ENCODE measurements at regions not wholly inside any gene's neighbourhood (a gene's known extent, or its start where the extent isn't known, plus 50 kb on each side); places are given as distances from the start of the nearest gene placed in this dataset.

DNA sequence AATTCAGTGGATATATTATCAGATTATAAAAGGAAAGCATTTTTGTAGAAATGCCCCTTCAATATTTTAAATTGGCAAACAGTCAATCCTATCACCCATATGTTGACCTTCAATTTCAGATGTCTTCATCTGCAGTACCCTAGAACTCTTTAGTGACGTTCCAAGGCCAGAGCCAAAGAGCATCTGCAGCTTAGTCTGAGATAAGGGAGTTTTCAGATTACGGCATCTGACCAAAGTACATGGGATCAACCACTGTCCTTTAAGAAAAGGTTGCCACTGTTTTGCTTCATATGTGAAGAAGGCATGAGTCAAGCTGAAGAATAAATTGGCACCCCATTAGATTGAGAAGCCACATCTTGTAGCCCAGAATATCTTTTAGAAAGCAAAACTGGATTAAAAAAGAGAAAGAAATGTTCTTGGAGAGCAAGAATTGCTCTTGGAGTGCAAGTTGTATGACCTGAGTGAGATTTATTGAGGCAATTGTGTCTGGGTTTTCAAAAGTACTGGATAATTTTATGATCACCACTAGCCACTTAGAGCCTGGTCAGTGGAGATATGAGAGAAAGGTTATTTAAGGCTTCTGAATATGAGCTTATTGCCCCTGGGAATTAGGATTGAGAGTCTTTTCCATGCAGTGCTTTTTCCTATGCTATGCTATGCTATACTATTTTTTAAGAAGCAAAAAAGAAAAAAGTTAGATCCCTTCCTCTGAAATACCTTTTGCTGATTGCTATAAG, 251.9 kb upstream of the NR3C2 start:
- CTCF ChIA-PET: no interaction called here
- H3K4me3 Mint-ChIP-seq: no peak overlapping the region
- H3K36me3 Mint-ChIP-seq: no peaks in the 10 kb centered on the region
- ATAC-seq (no peak), DNase-seq (no peak)
- H3K4me1 Mint-ChIP-seq: no peaks in the 10 kb centered on the region
- peaks cover 2% of the 10 kb centered on the region for H3K27me3 Mint-ChIP-seq
- no peak overlapping the region for H3K27ac Mint-ChIP-seq
- no peaks in the 10 kb centered on the region for H3K9me3 Mint-ChIP-seq (ENCODE audit: low read depth)

DNA sequence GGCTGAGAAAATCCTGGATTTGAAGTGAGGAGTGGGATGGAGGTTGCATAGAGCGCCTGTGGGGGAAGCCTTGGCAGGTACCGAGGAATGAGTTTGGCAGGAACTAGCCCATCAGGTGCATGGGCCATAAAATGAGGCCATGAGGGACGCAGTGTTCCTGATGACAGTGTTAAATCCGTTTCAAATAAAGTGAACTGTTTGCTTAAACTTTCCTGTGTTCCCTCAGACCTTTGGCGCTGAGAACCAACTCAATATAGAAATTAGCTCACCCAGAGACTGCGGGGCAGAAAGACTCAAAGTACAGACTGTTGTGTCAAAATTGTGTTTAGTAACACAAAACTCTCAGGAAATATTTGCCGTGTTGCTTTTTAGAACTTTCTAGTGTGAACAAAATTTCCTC, 250.0 kb upstream of the NR3C2 start:
- Mint-ChIP-seq H3K9me3 (ENCODE audit: low read depth) (no peaks in the 10 kb centered on the region), H3K4me3 (no peak overlapping the region), H3K27me3 (peaks cover 5% of the 10 kb centered on the region), H3K36me3 (no peaks in the 10 kb centered on the region), H3K4me1 (no peaks in the 10 kb centered on the region), H3K27ac (no peak overlapping the region)
- ATAC-seq: no peak
- DNase-seq: no peak
- CTCF ChIA-PET: no interaction called here

DNA sequence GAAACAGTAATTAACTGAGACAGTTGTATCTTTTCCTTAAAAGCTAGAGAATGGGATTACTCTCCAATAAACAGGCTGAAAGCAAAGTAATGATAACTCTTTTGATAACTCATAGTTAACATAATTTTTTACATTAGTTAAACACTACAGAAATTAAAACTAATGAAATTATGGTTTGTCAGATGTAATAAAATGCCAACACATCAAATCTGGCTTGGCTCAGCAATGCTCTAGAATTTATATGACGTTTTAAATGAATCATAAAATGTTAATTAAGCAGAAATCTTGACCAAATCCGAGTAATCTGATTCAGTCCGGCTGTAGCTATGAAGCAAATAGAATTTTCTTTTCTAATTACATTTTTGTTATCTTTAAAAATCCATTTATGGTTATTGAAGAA, 244.2 kb upstream of the NR3C2 start:
- Mint-ChIP-seq H3K4me3 (no peak overlapping the region), H3K9me3 (ENCODE audit: low read depth) (no peaks in the 10 kb centered on the region), H3K4me1 (no peaks in the 10 kb centered on the region), H3K27ac (no peak overlapping the region), H3K27me3 (peaks cover 5% of the 10 kb centered on the region), H3K36me3 (no peaks in the 10 kb centered on the region)
- ATAC-seq (no peak), DNase-seq (no peak)
- CTCF ChIA-PET: no interaction called here

DNA sequence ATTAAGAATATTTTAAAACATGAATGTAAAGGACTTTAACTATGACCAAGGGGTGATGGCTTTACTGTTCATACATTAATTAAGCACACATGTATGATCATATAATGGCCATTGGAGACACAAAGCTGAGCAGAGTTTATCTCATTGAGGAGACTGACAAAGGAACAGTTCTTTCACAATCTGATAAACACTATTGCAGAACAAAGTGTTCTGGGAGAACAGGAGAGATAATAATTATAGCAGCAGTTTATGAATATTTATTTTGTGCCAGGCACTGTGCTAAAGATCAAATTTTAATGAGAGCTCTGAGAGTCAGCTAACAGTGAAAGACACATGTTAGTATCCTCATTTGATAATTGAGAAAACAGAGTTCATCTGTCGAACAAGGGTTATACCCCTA, 242.4 kb upstream of the NR3C2 start:
- peaks cover 3% of the 10 kb centered on the region for H3K27me3 Mint-ChIP-seq
- no peaks in the 10 kb centered on the region for H3K4me1 Mint-ChIP-seq
- H3K4me3 Mint-ChIP-seq: no peak overlapping the region
- H3K36me3 Mint-ChIP-seq: no peaks in the 10 kb centered on the region
- CTCF ChIA-PET: no interaction called here
- no peak overlapping the region for H3K27ac Mint-ChIP-seq
- ATAC-seq (no peak), DNase-seq (no peak)
- no peaks in the 10 kb centered on the region for H3K9me3 Mint-ChIP-seq (ENCODE audit: low read depth)

DNA sequence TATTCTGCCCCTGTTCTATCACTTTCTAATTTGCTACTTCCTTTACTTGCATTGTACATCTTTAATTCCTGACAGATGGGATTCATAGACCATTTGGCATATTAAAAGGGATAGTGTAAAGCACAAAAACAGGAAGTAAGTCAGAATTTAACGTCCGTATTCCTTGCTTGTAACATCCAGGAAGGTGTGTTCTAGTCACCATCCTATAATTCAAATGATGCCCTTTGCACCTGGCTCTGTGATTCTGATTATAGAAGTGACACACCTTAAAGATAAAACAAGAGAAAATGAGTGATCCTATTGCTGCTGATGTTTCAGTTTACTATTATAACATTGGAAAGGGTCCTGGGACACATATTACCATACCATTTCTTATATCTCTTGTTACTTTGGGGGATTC, 238.7 kb upstream of the NR3C2 start:
- no peaks in the 10 kb centered on the region for H3K36me3 Mint-ChIP-seq
- no peak overlapping the region for H3K4me3 Mint-ChIP-seq
- DNase-seq (no peak), ATAC-seq (no peak)
- H3K9me3 Mint-ChIP-seq (ENCODE audit: low read depth): no peaks in the 10 kb centered on the region
- CTCF ChIA-PET: no interaction called here
- H3K27ac Mint-ChIP-seq: no peak overlapping the region
- no peaks in the 10 kb centered on the region for H3K4me1 Mint-ChIP-seq
- H3K27me3 Mint-ChIP-seq: no peaks in the 10 kb centered on the region

DNA sequence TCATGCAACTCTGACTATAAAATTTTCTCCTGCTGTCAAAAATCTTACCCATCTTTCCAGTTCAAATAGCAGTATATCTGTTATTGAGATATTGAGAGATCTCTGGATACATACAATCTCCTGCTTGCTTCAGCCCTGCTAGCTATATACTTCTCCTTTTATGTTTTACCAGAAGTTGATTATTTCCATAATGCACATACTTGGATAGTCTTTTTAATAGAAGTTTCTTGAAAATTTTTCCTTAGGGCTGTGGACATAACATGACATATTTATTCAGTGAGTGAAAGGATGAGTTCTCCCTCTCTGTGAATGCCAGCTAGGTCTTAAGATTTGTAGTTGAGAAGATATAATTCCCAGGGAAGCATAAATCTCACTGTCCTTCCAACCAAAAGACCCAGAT, 234.1 kb upstream of the NR3C2 start:
- Mint-ChIP-seq H3K4me3 (no peak overlapping the region), H3K4me1 (no peaks in the 10 kb centered on the region), H3K9me3 (ENCODE audit: low read depth) (no peaks in the 10 kb centered on the region), H3K27me3 (no peaks in the 10 kb centered on the region), H3K36me3 (no peaks in the 10 kb centered on the region), H3K27ac (no peak overlapping the region)
- CTCF ChIA-PET: no interaction called here
- no peak for DNase-seq
- no peak for ATAC-seq

DNA sequence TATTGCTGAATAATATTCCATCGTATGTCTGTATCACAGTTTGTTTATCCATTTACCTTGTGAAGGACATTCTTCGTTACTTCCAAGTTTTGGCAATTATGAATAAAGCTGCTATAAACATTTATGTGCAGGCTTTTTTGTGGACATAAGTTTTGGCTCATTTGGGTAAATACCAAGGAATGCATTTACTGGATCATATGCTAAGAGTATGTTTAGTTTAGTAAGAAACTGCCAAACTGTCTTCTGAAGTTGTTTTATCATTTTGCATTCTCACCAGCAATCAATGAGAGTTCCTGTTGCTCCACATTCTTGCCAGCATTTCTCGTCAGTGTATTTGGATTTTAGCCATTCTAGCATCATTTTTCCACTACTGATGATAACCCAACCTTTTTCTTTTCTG, 232.7 kb upstream of the NR3C2 start:
- no peaks in the 10 kb centered on the region for H3K36me3 Mint-ChIP-seq
- no peak for DNase-seq
- ATAC-seq: no peak
- H3K4me3 Mint-ChIP-seq: no peak overlapping the region
- H3K9me3 Mint-ChIP-seq (ENCODE audit: low read depth): no peaks in the 10 kb centered on the region
- no peak overlapping the region for H3K27ac Mint-ChIP-seq
- H3K4me1 Mint-ChIP-seq: no peaks in the 10 kb centered on the region
- CTCF ChIA-PET: no interaction called here
- no peaks in the 10 kb centered on the region for H3K27me3 Mint-ChIP-seq

DNA sequence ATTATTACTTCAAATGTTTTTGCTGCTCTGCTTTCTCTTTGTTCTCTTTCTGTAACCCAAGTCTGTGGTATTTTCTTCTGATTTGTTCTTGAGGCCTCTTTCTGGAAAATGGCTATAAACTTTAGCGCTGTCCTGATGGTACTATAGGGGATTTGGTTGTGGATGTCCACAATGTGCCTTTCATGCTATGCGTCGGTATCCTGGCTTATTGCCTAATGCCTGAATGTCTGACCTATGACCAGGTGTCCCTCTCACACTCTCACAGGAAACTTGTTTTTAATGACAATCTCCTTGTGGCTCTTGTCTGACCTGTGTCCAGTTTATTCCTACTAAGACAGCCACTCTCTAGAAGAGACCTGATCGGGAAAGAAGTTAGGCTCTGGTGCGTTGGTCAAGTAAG, 222.4 kb upstream of the NR3C2 start:
- Mint-ChIP-seq H3K27ac (no peak overlapping the region), H3K27me3 (no peaks in the 10 kb centered on the region), H3K4me3 (no peak overlapping the region), H3K9me3 (ENCODE audit: low read depth) (no peaks in the 10 kb centered on the region), H3K36me3 (no peaks in the 10 kb centered on the region), H3K4me1 (no peaks in the 10 kb centered on the region)
- DNase-seq (no peak), ATAC-seq (no peak)
- CTCF ChIA-PET: no interaction called here

DNA sequence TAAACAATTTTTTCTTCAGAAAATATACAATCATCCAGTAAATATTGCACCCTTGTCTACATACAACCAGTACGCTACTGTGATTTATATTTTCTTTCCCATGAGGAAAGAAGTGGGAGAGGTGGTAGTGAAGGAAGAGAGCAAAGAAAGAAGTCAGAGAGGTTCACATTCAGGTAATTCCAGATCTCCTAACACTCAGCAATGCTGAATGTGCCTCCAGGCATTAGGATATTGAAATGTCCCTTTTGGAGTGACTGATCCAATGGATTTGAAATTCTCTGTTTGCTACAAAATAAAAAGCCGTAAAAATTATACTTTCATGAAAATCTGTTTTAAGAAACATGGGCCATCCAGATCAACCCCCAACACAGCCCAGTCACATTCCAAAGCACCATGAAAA, 211.9 kb upstream of the NR3C2 start:
- Mint-ChIP-seq H3K27ac (no peak overlapping the region), H3K4me3 (no peak overlapping the region), H3K36me3 (no peaks in the 10 kb centered on the region), H3K9me3 (ENCODE audit: low read depth) (no peaks in the 10 kb centered on the region), H3K4me1 (no peaks in the 10 kb centered on the region), H3K27me3 (no peaks in the 10 kb centered on the region)
- CTCF ChIA-PET: no interaction called here
- no peak for DNase-seq
- ATAC-seq: no peak

DNA sequence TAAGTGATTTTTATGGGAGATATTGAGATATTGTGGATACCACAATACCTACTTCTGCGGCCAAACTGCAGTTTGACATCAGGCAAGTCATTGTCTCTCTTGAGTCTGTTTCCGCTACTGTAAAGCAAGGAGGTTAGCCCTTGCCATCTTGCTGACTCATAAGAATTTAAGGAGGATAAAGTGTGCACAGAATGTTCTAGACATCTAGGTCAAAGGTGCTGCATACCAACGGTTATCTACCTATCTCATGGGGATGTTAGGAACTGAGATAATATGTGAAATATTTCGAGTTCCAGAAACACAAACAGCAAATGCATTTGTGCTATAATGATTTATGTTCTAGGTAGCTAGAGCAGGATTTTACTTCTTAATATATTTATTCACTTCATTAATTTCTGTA, 211.5 kb upstream of the NR3C2 start:
- no peak for ATAC-seq
- no peak overlapping the region for H3K4me3 Mint-ChIP-seq
- CTCF ChIA-PET: no interaction called here
- no peaks in the 10 kb centered on the region for H3K27me3 Mint-ChIP-seq
- no peaks in the 10 kb centered on the region for H3K9me3 Mint-ChIP-seq (ENCODE audit: low read depth)
- no peak for DNase-seq
- H3K4me1 Mint-ChIP-seq: no peaks in the 10 kb centered on the region
- H3K27ac Mint-ChIP-seq: no peak overlapping the region
- no peaks in the 10 kb centered on the region for H3K36me3 Mint-ChIP-seq

DNA sequence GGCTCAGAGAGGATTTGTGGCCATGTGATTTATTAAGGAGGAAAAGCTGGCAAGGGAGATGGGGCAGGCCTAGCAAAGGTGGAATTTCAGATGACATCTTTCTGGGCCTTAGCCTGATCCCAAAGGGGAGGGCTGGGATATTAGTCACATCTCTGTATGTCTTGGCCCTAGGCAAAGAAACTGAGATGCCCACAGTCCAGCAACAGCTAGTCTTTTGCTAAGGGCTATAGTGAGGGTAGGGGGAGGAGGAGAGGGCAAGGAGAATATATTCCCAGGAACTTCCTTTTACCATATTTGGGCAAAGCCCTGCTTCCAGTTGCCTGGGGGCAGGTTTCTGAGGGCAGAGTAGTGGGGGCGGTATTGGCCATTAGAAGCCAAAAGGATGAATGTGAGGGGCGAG, 209.8 kb upstream of the NR3C2 start:
- CTCF ChIA-PET: no interaction called here
- H3K4me3 Mint-ChIP-seq: no peak overlapping the region
- H3K27ac Mint-ChIP-seq: no peak overlapping the region
- ATAC-seq: no peak
- H3K27me3 Mint-ChIP-seq: no peaks in the 10 kb centered on the region
- H3K9me3 Mint-ChIP-seq (ENCODE audit: low read depth): no peaks in the 10 kb centered on the region
- H3K36me3 Mint-ChIP-seq: no peaks in the 10 kb centered on the region
- no peaks in the 10 kb centered on the region for H3K4me1 Mint-ChIP-seq
- no peak for DNase-seq

DNA sequence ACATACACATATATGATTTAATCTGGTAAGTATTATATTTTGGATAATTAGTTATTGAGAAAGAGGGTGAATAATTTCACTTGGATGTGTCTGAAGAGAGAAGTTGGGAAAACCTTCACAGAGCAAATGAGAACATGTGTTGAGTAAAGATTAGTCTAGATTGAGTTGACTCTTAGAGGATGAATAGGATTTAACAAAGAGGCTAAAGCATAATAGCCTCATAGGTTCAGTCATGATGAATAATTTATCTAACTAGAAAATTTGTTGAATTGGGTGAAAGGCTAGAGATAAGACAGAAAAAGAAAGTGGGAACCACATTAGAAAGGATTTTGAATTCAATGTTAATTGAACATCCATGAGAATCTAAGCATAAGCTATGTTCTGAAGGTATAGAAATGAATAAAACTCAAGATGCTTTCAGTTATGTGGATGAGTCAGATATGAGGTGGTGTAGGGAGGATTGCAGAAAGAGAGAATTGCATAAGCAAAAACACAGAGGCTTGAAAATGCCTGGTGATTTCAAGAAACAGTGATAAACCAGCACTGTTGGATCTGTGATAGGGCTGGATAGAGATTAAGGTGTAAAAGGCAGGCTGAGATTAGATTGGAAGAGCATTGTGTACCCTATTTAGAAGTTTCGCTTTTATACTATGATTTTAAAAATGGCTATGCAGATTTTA, 207.6 kb upstream of the NR3C2 start:
- no peak for ATAC-seq
- no peak overlapping the region for H3K4me3 Mint-ChIP-seq
- H3K9me3 Mint-ChIP-seq (ENCODE audit: low read depth): no peaks in the 10 kb centered on the region
- H3K36me3 Mint-ChIP-seq: no peaks in the 10 kb centered on the region
- CTCF ChIA-PET: interaction anchor here (0.6 kb wide), 1 partner anchor 21 kb away, joined by 3 read pairs; no protein-coding TSS in a partner anchor
- H3K4me1 Mint-ChIP-seq: no peaks in the 10 kb centered on the region
- H3K27me3 Mint-ChIP-seq: no peaks in the 10 kb centered on the region
- no peak for DNase-seq
- H3K27ac Mint-ChIP-seq: no peak overlapping the region

DNA sequence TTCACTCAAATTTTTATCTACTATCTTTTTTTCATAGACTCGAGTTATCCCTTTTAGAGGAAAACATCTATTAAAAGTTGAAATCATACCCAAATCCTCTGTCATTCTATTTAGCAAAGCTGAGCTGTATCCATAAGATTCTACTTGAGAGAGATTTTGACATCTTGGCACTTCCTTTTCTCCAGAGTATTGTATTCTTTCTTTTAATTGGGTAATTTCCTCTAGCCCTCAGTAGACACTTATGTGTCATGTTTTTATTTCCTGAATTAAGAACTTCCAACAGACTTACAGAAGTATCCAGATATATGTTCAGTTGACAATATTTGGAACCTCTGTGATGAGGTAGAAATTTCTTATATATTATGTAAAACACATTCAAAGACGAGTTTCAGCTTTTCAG, 201.6 kb upstream of the NR3C2 start:
- Mint-ChIP-seq H3K27me3 (no peaks in the 10 kb centered on the region), H3K9me3 (ENCODE audit: low read depth) (peaks cover 4% of the 10 kb centered on the region), H3K36me3 (no peaks in the 10 kb centered on the region), H3K4me3 (no peak overlapping the region), H3K27ac (no peak overlapping the region), H3K4me1 (peaks cover 2% of the 10 kb centered on the region)
- CTCF ChIA-PET: no interaction called here
- ATAC-seq: no peak
- DNase-seq: no peak

DNA sequence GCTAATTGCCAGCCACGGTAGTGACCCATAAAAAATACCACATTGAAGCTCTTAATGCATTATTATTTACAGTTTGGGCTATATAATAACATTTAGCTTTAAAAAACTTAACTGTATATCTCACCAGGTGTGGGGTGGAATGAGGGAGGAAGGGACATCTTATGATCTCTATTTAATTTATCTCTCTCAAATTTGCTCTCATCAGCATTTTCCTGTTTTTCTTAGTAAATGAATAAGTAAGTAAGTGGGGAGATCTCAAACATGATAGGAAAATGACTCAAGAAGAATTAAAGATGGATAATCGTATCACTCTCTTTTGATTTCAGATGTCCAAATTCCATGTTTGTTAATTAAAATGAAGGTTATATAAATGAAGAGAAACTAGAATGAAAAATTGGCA, 200.7 kb upstream of the NR3C2 start:
- H3K9me3 Mint-ChIP-seq (ENCODE audit: low read depth): peaks cover 9% of the 10 kb centered on the region
- CTCF ChIA-PET: no interaction called here
- H3K36me3 Mint-ChIP-seq: peaks cover 2% of the 10 kb centered on the region
- no peak overlapping the region for H3K27ac Mint-ChIP-seq
- H3K4me3 Mint-ChIP-seq: no peak overlapping the region
- H3K4me1 Mint-ChIP-seq: peaks cover 2% of the 10 kb centered on the region
- H3K27me3 Mint-ChIP-seq: no peaks in the 10 kb centered on the region
- ATAC-seq (no peak), DNase-seq (no peak)

All from activated CD8-positive, alpha-beta memory T cell treated with anti-CD3 and anti-CD28 coated beads, Interleukin-2, amount 10 ng/mL, durations not matched to agents 7 days and 5 days (primary cell).